HEK293T (cell line): ENCODE measurements at regions not wholly inside any gene's neighbourhood (a gene's known extent, or its start where the extent isn't known, plus 50 kb on each side); places are given as distances from the start of the nearest gene placed in this dataset.

ENCODE experiments used
- CTCF ChIA-PET: fragments of 350-600 bp; formaldehyde crosslinking; extraction: SDS; loops from one replicate; lab custom pipeline; 2021; ENCODE audit warnings: antibody characterized with exemption, inconsistent platforms; lab: Yijun Ruan, JAX
- POLR2A ChIA-PET: fragments of 350-600 bp; formaldehyde crosslinking; extraction: SDS; loops from one replicate; lab custom pipeline; 2020; ENCODE audit warnings: antibody characterized with exemption, inconsistent platforms; lab: Yijun Ruan, JAX
- DNase-seq: peaks from one replicate; pipeline ENCODE4 v3.0.0; 2012; ENCODE audit warnings: mixed read lengths; ENCODE audit errors: extremely low spot score
- ARNT ChIP-seq: fragments of 450-650 bp; IDR thresholded peaks from 2 replicates; pipeline ENCODE4 v1.6.1; 2017; ENCODE audit warnings: mild to moderate bottlenecking
- BHLHE40 ChIP-seq: fragments of 450-650 bp; IDR thresholded peaks from 2 replicates; pipeline ENCODE4 v1.6.1; 2016; ENCODE audit warnings: mild to moderate bottlenecking, moderate library complexity, borderline replicate concordance
- CTBP1 ChIP-seq: fragments of 450-650 bp; IDR thresholded peaks from 2 replicates; pipeline ENCODE4 v1.6.1; 2016; ENCODE audit warnings: borderline replicate concordance
- ELF4 ChIP-seq: fragments of 450-650 bp; IDR thresholded peaks from 2 replicates; pipeline ENCODE4 v1.6.1; 2017; ENCODE audit warnings: antibody characterized with exemption
- FOXA1 ChIP-seq: fragments of 450-650 bp; IDR thresholded peaks from 2 replicates; pipeline ENCODE4 v1.6.1; 2016; ENCODE audit warnings: mild to moderate bottlenecking
- FOXK2 ChIP-seq: fragments of 450-650 bp; IDR thresholded peaks from 2 replicates; pipeline ENCODE4 v1.6.1; 2016; ENCODE audit warnings: mild to moderate bottlenecking
- FOXM1 ChIP-seq: fragments of 450-650 bp; IDR thresholded peaks from 2 replicates; pipeline ENCODE4 v1.6.1; 2017; ENCODE audit warnings: mild to moderate bottlenecking, borderline replicate concordance
- HDGF ChIP-seq: fragments of 450-650 bp; IDR thresholded peaks from 2 replicates; pipeline ENCODE4 v1.6.1; 2017; ENCODE audit warnings: antibody characterized with exemption, borderline replicate concordance
- L3MBTL2 ChIP-seq: fragments of 450-650 bp; conservative IDR thresholded peaks from 2 replicates; pipeline ENCODE4 v1.6.1; 2016; ENCODE audit warnings: mild to moderate bottlenecking
- LEF1 ChIP-seq: fragments of 450-650 bp; IDR thresholded peaks from 2 replicates; pipeline ENCODE4 v1.6.1; 2017; ENCODE audit warnings: mild to moderate bottlenecking, borderline replicate concordance
- NFRKB ChIP-seq: fragments of 450-650 bp; IDR thresholded peaks from 2 replicates; pipeline ENCODE4 v1.6.1; 2016; ENCODE audit warnings: mild to moderate bottlenecking, moderate library complexity
- PKNOX1 ChIP-seq: fragments of 450-650 bp; IDR thresholded peaks from 2 replicates; pipeline ENCODE4 v1.6.1; 2016
- SP1 ChIP-seq: fragments of 450-650 bp; IDR thresholded peaks from 2 replicates; pipeline ENCODE4 v1.6.1; 2017
- SUZ12 ChIP-seq: fragments of 450-650 bp; IDR thresholded peaks from 2 replicates; pipeline ENCODE4 v1.6.1; 2016; ENCODE audit warnings: mild to moderate bottlenecking
- TARDBP ChIP-seq: fragments of 450-650 bp; IDR thresholded peaks from 2 replicates; pipeline ENCODE4 v1.6.1; 2016
- ZNF384 ChIP-seq: fragments of 450-650 bp; IDR thresholded peaks from 2 replicates; pipeline ENCODE4 v1.6.1; 2016

DNA sequence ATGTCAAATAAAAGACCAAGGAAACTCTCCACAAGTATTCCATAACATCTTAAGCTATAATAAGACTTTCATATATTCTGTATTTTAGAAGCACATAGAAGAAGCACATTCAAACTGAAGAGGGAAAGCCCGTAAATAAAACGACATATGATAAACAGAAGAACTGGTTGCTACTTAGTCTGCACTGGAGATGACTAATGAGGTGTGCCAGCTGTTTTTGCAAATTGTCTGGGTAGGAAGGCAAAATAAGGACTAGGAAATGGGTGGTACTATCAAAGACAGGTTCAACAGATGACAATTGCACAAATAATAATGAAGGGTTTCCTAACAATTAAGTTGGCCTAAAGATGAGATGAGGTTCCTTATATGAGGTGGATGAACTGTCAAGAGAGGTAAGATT lies 593.2 kb upstream of the CCDC179 start:
- POLR2A ChIA-PET, result no interaction called here
- TF ChIP-seq LEF1 (no peak), FOXM1 (no peak), ELF4 (no peak), ARNT (no peak), PKNOX1 (no peak), NFRKB (no peak), FOXK2 (no peak)
- DNase-seq, result no peak
- CTCF ChIA-PET, result no interaction called here

- POLR2A ChIA-PET, result no interaction called here
- TF ChIP-seq ARNT, result no peak
- TF ChIP-seq FOXM1, result no peak
- TF ChIP-seq PKNOX1, result no peak
- TF ChIP-seq L3MBTL2, result no peak
- TF ChIP-seq BHLHE40, result no peak
- TF ChIP-seq CTBP1, result no peak
- no peak for TF ChIP-seq SUZ12
- TF ChIP-seq LEF1, result no peak
- no peak for TF ChIP-seq ELF4
- TF ChIP-seq HDGF, result no peak
- TF ChIP-seq TARDBP, result no peak
- no peak for TF ChIP-seq ZNF384
- no peak for TF ChIP-seq NFRKB
- no peak for TF ChIP-seq FOXA1
- CTCF ChIA-PET, result no interaction called here
- DNase-seq, result no peak
Measured at GRCh38 chr11:23455321-23455891, 595.1 kb upstream of the CCDC179 start.

DNA sequence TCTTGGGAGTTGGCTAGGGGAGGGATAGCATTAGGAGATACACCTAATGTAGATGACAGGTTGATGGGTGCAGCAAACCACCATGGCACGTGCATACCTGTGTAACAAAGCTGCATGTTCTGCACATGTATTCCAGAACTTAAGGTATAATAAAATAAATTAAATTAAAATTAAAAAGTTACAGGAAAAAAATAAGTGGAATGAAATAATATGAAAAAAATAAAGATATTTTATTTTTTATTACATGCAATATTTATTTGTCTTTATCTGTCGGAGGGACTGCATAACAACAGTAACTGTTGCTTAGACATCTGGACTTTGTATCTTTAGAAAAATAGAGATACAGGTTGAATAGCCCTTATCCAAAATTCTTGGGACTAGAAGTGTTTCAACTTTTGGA lies 597.4 kb upstream of the CCDC179 start:
- ChIA-PET CTCF (no interaction called here), POLR2A (no interaction called here)
- no peak for TF ChIP-seq SUZ12
- TF ChIP-seq TARDBP, result no peak
- TF ChIP-seq ARNT, result no peak
- no peak for TF ChIP-seq PKNOX1
- no peak for TF ChIP-seq L3MBTL2
- TF ChIP-seq ZNF384, result no peak
- DNase-seq, result no peak

GRCh38 chr11:23471878-23472277 lies 611.6 kb upstream of the CCDC179 start:
- ChIA-PET POLR2A (no interaction called here), CTCF (no interaction called here)
- TF ChIP-seq ARNT, result no peak
- no peak for TF ChIP-seq BHLHE40
- no peak for TF ChIP-seq PKNOX1
- TF ChIP-seq ELF4, result no peak
- TF ChIP-seq TARDBP, result no peak
- TF ChIP-seq L3MBTL2, result no peak
- TF ChIP-seq LEF1, result no peak
- TF ChIP-seq CTBP1, result no peak
- no peak for TF ChIP-seq NFRKB
- no peak for TF ChIP-seq ZNF384
- TF ChIP-seq FOXK2, result no peak
- no peak for TF ChIP-seq FOXA1
- no peak for TF ChIP-seq SP1
- TF ChIP-seq SUZ12, result no peak
- TF ChIP-seq HDGF, result no peak
- no peak for DNase-seq

GRCh38 chr11:23473782-23474181 lies 613.5 kb upstream of the CCDC179 start:
- CTCF ChIA-PET, result no interaction called here
- no peak for DNase-seq
- POLR2A ChIA-PET, result no interaction called here
- TF ChIP-seq NFRKB, result no peak
- no peak for TF ChIP-seq ELF4
- no peak for TF ChIP-seq ZNF384
- TF ChIP-seq ARNT, result no peak
- no peak for TF ChIP-seq FOXK2
- TF ChIP-seq SP1, result no peak
- TF ChIP-seq BHLHE40, result no peak
- no peak for TF ChIP-seq L3MBTL2
- no peak for TF ChIP-seq TARDBP
- no peak for TF ChIP-seq CTBP1
- TF ChIP-seq LEF1, result no peak
- TF ChIP-seq FOXA1, result no peak
- TF ChIP-seq PKNOX1, result no peak
- no peak for TF ChIP-seq FOXM1
- no peak for TF ChIP-seq SUZ12
- TF ChIP-seq HDGF, result no peak
